Natural killer cell (primary cell): ENCODE measurements at regions not wholly inside any gene's neighbourhood (a gene's known extent, or its start where the extent isn't known, plus 50 kb on each side); places are given as distances from the start of the nearest gene placed in this dataset.
"Not testable (repeated sequence)": the region's sequence is repeated elsewhere in the genome, so short reads cannot be mapped to it uniquely, and the experiment has no call there.

Source experiments
- ATAC-seq, 3 donors: fragments of 150-1000 bp in 2 of 3; fragments of 200-7000 bp in 1 of 3; cut with Tn5 transposase; 1 replicate in 1 of 3; 2 replicates in 2 of 3; pipeline ENCODE4 v1.10.0; 2021; ENCODE audit warnings: mild to moderate bottlenecking in 2 of 3, moderate library complexity in 2 of 3
- DNase-seq, 2 donors: peaks; one replicate each; pipeline versions ENCODE4 v3.0.0 to v3.0.0-alpha.2; 2013 to 2021; ENCODE audit warnings: mixed read lengths in 1 of 2
- H3K27ac ChIP-seq: one replicate; pipeline ENCODE4 v1.5.1; 2013; ENCODE audit warnings: mild to moderate bottlenecking, low read length
- H3K27me3 ChIP-seq: one replicate; pipeline ENCODE4 v1.6.1; 2013; ENCODE audit warnings: low read length; ENCODE audit not compliant: control insufficient read depth, insufficient read depth
- H3K36me3 ChIP-seq: one replicate; pipeline ENCODE4 v1.6.1; 2013; ENCODE audit warnings: low read length; ENCODE audit not compliant: control insufficient read depth, insufficient read depth
- H3K4me1 ChIP-seq: one replicate; pipeline ENCODE4 v1.6.1; 2013; ENCODE audit warnings: low read length; ENCODE audit not compliant: control insufficient read depth, insufficient read depth
- H3K4me3 ChIP-seq: one replicate; pipeline ENCODE4 v1.5.1; 2013; ENCODE audit warnings: low read length
- H3K9me3 ChIP-seq: one replicate; pipeline ENCODE4 v1.6.1; 2013; ENCODE audit warnings: low read length; ENCODE audit not compliant: control insufficient read depth, insufficient read depth
- H3K27ac Mint-ChIP-seq, 2 donors: one replicate each; pipeline ENCODE4 v1.8.0; 2022; ENCODE audit warnings: mild to moderate bottlenecking in 2 of 2, mixed read lengths in 2 of 2, moderate library complexity in 1 of 2
- H3K27me3 Mint-ChIP-seq, 2 donors: one replicate each; pipeline ENCODE4 v1.8.0; 2022; ENCODE audit warnings: low read depth in 2 of 2, mixed read lengths in 2 of 2
- H3K36me3 Mint-ChIP-seq: one replicate; pipeline ENCODE4 v1.8.0; 2022; ENCODE audit warnings: mixed read lengths
- H3K4me1 Mint-ChIP-seq, 2 donors: one replicate each; pipeline ENCODE4 v1.8.0; 2022; ENCODE audit warnings: mixed read lengths in 2 of 2
- H3K4me3 Mint-ChIP-seq: one replicate; pipeline ENCODE4 v1.8.0; 2022; ENCODE audit warnings: mild to moderate bottlenecking, moderate library complexity, mixed read lengths
- H3K9me3 Mint-ChIP-seq, 2 donors: one replicate each; pipeline ENCODE4 v1.8.0; 2022; ENCODE audit warnings: mixed read lengths in 2 of 2
- CTCF ChIP-seq: fragments of 200-600 bp; IDR thresholded peaks from one replicate; pipeline ENCODE4 v1.8.0; 2022; ENCODE audit warnings: antibody characterized with exemption
- WGBS: methylation state at CpG from one replicate; pipeline ENCODE4 v1.1.7; 2013; ENCODE audit warnings: missing lambda C conversion rate; ENCODE audit not compliant: insufficient coverage; 5-methylcytosine and 5-hydroxymethylcytosine counted together
- intact Hi-C: fragments of 100-400 bp; cut with micrococcal nuclease; formaldehyde crosslinking; loops from one replicate; pipeline ENCODE4 v1.14.2; 2022

- intact Hi-C loops = no loop called here
- DNase-seq (no peak), ATAC-seq (no peak)
- Mint-ChIP-seq H3K4me1 (no peaks in the 10 kb centered on the region), H3K36me3 (no peaks in the 10 kb centered on the region), H3K9me3 (no peaks in the 10 kb centered on the region), H3K27ac (no peak overlapping the region), H3K4me3 (no peak overlapping the region), H3K27me3 (peaks cover 0 to 5% of the 10 kb centered on the region in 2 donors)
- Histone ChIP-seq H3K27ac (no peak overlapping the region), H3K9me3 (no peaks in the 10 kb centered on the region), H3K4me3 (no peak overlapping the region), H3K36me3 (no peaks in the 10 kb centered on the region), H3K4me1 (no peaks in the 10 kb centered on the region), H3K27me3 (no peaks in the 10 kb centered on the region)
- 63% methylated on average over 2 of the region's 2 CpGs for WGBS
- TF ChIP-seq CTCF = no peak
Observed at GRCh38 chr3:34155666-34156065, 357.2 kb downstream of the PDCD6IP start.

GRCh38 chr3:34157491-34157890, 359.1 kb downstream of the PDCD6IP start:
- Mint-ChIP-seq H3K36me3 (no peaks in the 10 kb centered on the region), H3K4me1 (no peaks in the 10 kb centered on the region), H3K4me3 (no peak overlapping the region), H3K27ac (no peak overlapping the region), H3K27me3 (peaks cover 0 to 4% of the 10 kb centered on the region in 2 donors), H3K9me3 (no peaks in the 10 kb centered on the region)
- DNase-seq = no peak
- Histone ChIP-seq H3K9me3 (no peaks in the 10 kb centered on the region), H3K36me3 (no peaks in the 10 kb centered on the region), H3K27me3 (no peaks in the 10 kb centered on the region), H3K4me3 (no peak overlapping the region), H3K4me1 (no peaks in the 10 kb centered on the region), H3K27ac (no peak overlapping the region)
- intact Hi-C loops = no loop called here
- ATAC-seq = no peak
- no peak for TF ChIP-seq CTCF

GRCh38 chr3:34159613-34160420, 361.4 kb downstream of the PDCD6IP start:
- 56% methylated on average over 2 of the region's 4 CpGs for WGBS
- Histone ChIP-seq H3K4me1 (no peaks in the 10 kb centered on the region), H3K27me3 (no peaks in the 10 kb centered on the region), H3K4me3 (no peak overlapping the region), H3K36me3 (no peaks in the 10 kb centered on the region), H3K27ac (no peak overlapping the region), H3K9me3 (no peaks in the 10 kb centered on the region)
- DNase-seq = no peak
- Mint-ChIP-seq H3K9me3 (peaks cover 2 to 3% of the 10 kb centered on the region in 2 donors), H3K36me3 (no peaks in the 10 kb centered on the region), H3K4me1 (no peaks in the 10 kb centered on the region), H3K27me3 (peaks cover 3 to 8% of the 10 kb centered on the region in 2 donors), H3K27ac (no peak overlapping the region), H3K4me3 (no peak overlapping the region)
- no peak for TF ChIP-seq CTCF
- no peak for ATAC-seq
- intact Hi-C loops = no loop called here

- H3K27ac Mint-ChIP-seq, H3K36me3 Mint-ChIP-seq, H3K27me3 ChIP-seq, H3K4me1 ChIP-seq, H3K9me3 Mint-ChIP-seq, intact Hi-C loops, H3K9me3 ChIP-seq, H3K36me3 ChIP-seq, H3K27ac ChIP-seq, H3K4me1 Mint-ChIP-seq, DNase-seq, H3K4me3 Mint-ChIP-seq, H3K4me3 ChIP-seq, ATAC-seq: not testable (repeated sequence)
- 98% methylated on average over 8 of the region's 8 CpGs for WGBS
- peaks cover 3 to 15% of the 10 kb centered on the region in 2 donors for H3K27me3 Mint-ChIP-seq
Observed at GRCh38 chr3:34169636-34170035, 371.2 kb downstream of the PDCD6IP start.
